ENCODE measurements at regions not wholly inside any gene's neighbourhood (a gene's known extent, or its start where the extent isn't known, plus 50 kb on each side); places are given as distances from the start of the nearest gene placed in this dataset.

- TF ChIP-seq CTCF (conservative IDR thresholded peaks at IDR 0.05; ENCODE audit: low read length), result no peak
- TF ChIP-seq EZH2phosphoT487 (IDR thresholded peaks at IDR 0.05; ENCODE audit: borderline replicate concordance), result no peak
- Histone ChIP-seq H3K4me3 (ENCODE audit: low read length, poor library complexity, severe bottlenecking) (no peak overlapping the region), H3K9me3 (ENCODE audit: insufficient read depth, low read depth, low read length) (no peaks in the 10 kb centered on the region), H3K9ac (ENCODE audit: low read depth, low read length, poor library complexity, severe bottlenecking) (no peak overlapping the region), H3F3A (ENCODE audit: low read depth) (no peaks in the 10 kb centered on the region), H3K36me3 (ENCODE audit: insufficient read depth, low read length) (no peaks in the 10 kb centered on the region), H4K20me1 (ENCODE audit: insufficient read depth, low read length, poor library complexity, severe bottlenecking) (no peaks in the 10 kb centered on the region), H3K9me2 (replicated peaks; ENCODE audit: low read depth, low read length) (no peaks in the 10 kb centered on the region), H2AFZ (ENCODE audit: low read length) (no peak overlapping the region), H3K4me1 (ENCODE audit: insufficient read depth, low read length, poor library complexity, severe bottlenecking) (no peaks in the 10 kb centered on the region), H3K4me2 (ENCODE audit: low read depth, low read length, poor library complexity, severe bottlenecking) (no peak overlapping the region), H3K79me2 (ENCODE audit: insufficient read depth, low read length) (no peaks in the 10 kb centered on the region), H3K27me3 (ENCODE audit: insufficient read depth, low read length, poor library complexity, severe bottlenecking) (no peaks in the 10 kb centered on the region)
Observed at GRCh38 chr3:21055015-21055414, 696.0 kb downstream of the ZNF385D start.

- no peaks in the 10 kb centered on the region for H3K9me2 ChIP-seq (replicated peaks; ENCODE audit: low read depth, low read length)
- H3K9ac ChIP-seq (ENCODE audit: low read depth, low read length, poor library complexity, severe bottlenecking), result no peak overlapping the region
- H3K36me3 ChIP-seq (ENCODE audit: insufficient read depth, low read length), result no peaks in the 10 kb centered on the region
- H3K4me2 ChIP-seq (ENCODE audit: low read depth, low read length, poor library complexity, severe bottlenecking), result no peak overlapping the region
- H4K20me1 ChIP-seq (ENCODE audit: insufficient read depth, low read length, poor library complexity, severe bottlenecking), result no peaks in the 10 kb centered on the region
- H3K4me1 ChIP-seq (ENCODE audit: insufficient read depth, low read length, poor library complexity, severe bottlenecking), result no peaks in the 10 kb centered on the region
- H3K4me3 ChIP-seq (ENCODE audit: low read length, poor library complexity, severe bottlenecking), result no peak overlapping the region
- no peaks in the 10 kb centered on the region for H3K9me3 ChIP-seq (ENCODE audit: insufficient read depth, low read depth, low read length)
- no peak overlapping the region for H2AFZ ChIP-seq (ENCODE audit: low read length)
- TF ChIP-seq CTCF (conservative IDR thresholded peaks at IDR 0.05; ENCODE audit: low read length) (no peak), EZH2phosphoT487 (IDR thresholded peaks at IDR 0.05; ENCODE audit: borderline replicate concordance) (no peak)
- no peaks in the 10 kb centered on the region for H3K79me2 ChIP-seq (ENCODE audit: insufficient read depth, low read length)
- H3K27me3 ChIP-seq (ENCODE audit: insufficient read depth, low read length, poor library complexity, severe bottlenecking), result no peaks in the 10 kb centered on the region
- H3F3A ChIP-seq (ENCODE audit: low read depth), result no peaks in the 10 kb centered on the region
Observed at GRCh38 chr3:21054064-21054463, 696.9 kb downstream of the ZNF385D start.

- TF ChIP-seq EZH2phosphoT487 (IDR thresholded peaks at IDR 0.05; ENCODE audit: borderline replicate concordance) (no peak), CTCF (conservative IDR thresholded peaks at IDR 0.05; ENCODE audit: low read length) (no peak)
Observed at GRCh38 chr3:21049334-21050062, 701.5 kb downstream of the ZNF385D start.

More at GRCh38 chr3:21049334-21050062, 701.5 kb downstream of the ZNF385D start:
- Histone ChIP-seq H3K36me3 (ENCODE audit: insufficient read depth, low read length) (no peaks in the 10 kb centered on the region), H3K4me2 (ENCODE audit: low read depth, low read length, poor library complexity, severe bottlenecking) (no peak overlapping the region), H3K9me2 (replicated peaks; ENCODE audit: low read depth, low read length) (no peaks in the 10 kb centered on the region), H3F3A (ENCODE audit: low read depth) (no peaks in the 10 kb centered on the region), H3K9me3 (ENCODE audit: insufficient read depth, low read depth, low read length) (no peaks in the 10 kb centered on the region), H3K27me3 (ENCODE audit: insufficient read depth, low read length, poor library complexity, severe bottlenecking) (no peaks in the 10 kb centered on the region), H3K4me3 (ENCODE audit: low read length, poor library complexity, severe bottlenecking) (no peak overlapping the region), H3K4me1 (ENCODE audit: insufficient read depth, low read length, poor library complexity, severe bottlenecking) (no peaks in the 10 kb centered on the region), H3K9ac (ENCODE audit: low read depth, low read length, poor library complexity, severe bottlenecking) (no peak overlapping the region), H3K79me2 (ENCODE audit: insufficient read depth, low read length) (no peaks in the 10 kb centered on the region), H2AFZ (ENCODE audit: low read length) (no peak overlapping the region), H4K20me1 (ENCODE audit: insufficient read depth, low read length, poor library complexity, severe bottlenecking) (no peaks in the 10 kb centered on the region)

Measured in Loucy (cell line).